Subcutaneous abdominal adipose tissue (tissue), 5 donors: ENCODE measurements at regions not wholly inside any gene's neighbourhood (a gene's known extent, or its start where the extent isn't known, plus 50 kb on each side); places are given as distances from the start of the nearest gene placed in this dataset.

Experiments used
- H3K27ac ChIP-seq: one replicate; pipeline ENCODE4 v1.7.0; 2013; ENCODE audit warnings: low read depth, mild to moderate bottlenecking, inconsistent platforms, low read length, moderate library complexity
- H3K27me3 ChIP-seq, 5 donors: one replicate each; pipeline ENCODE4 v1.7.0; 2013; ENCODE audit warnings: low read length in 5 of 5, inconsistent platforms in 1 of 5; ENCODE audit not compliant: control insufficient read depth in 5 of 5, insufficient read depth in 4 of 5
- H3K36me3 ChIP-seq, 5 donors: one replicate each; pipeline ENCODE4 v1.7.0; 2013; ENCODE audit warnings: low read length in 5 of 5; ENCODE audit not compliant: control insufficient read depth in 5 of 5, insufficient read depth in 5 of 5
- H3K4me1 ChIP-seq, 5 donors: one replicate each; pipeline ENCODE4 v1.7.0; 2013; ENCODE audit warnings: low read length in 5 of 5, mild to moderate bottlenecking in 3 of 5, moderate library complexity in 1 of 5; ENCODE audit not compliant: control insufficient read depth in 5 of 5, insufficient read depth in 5 of 5
- H3K4me3 ChIP-seq, 5 donors: one replicate each; pipeline ENCODE4 v1.7.0; 2013; ENCODE audit warnings: low read length in 5 of 5, low read depth in 1 of 5
- H3K9ac ChIP-seq, 5 donors: one replicate each; pipeline ENCODE4 v1.7.0; 2013; ENCODE audit warnings: low read length in 5 of 5, mild to moderate bottlenecking in 4 of 5, moderate library complexity in 3 of 5
- H3K9me3 ChIP-seq, 5 donors: one replicate each; pipeline ENCODE4 v1.7.0; 2013; ENCODE audit warnings: low read length in 5 of 5; ENCODE audit not compliant: control insufficient read depth in 5 of 5
- donor health status: healthy.
- donor health status: healthy.
- donor health status: healthy.
- donor health status: healthy.
- donor health status: healthy.

- H3K9ac ChIP-seq = no peak overlapping the region
- peaks cover 0 to 11% (median 0%) of the 10 kb centered on the region in 5 donors for H3K4me1 ChIP-seq
- peaks cover 0 to 3% (median 0%) of the 10 kb centered on the region in 5 donors for H3K9me3 ChIP-seq
- no peak overlapping the region for H3K27ac ChIP-seq
- no peaks in the 10 kb centered on the region for H3K27me3 ChIP-seq
- no peak overlapping the region for H3K4me3 ChIP-seq
- H3K36me3 ChIP-seq = no peaks in the 10 kb centered on the region
Measured at GRCh38 chr10:129307141-129307540, 159.9 kb upstream of the MGMT start.

GRCh38 chr10:129308953-129309564, 158.0 kb upstream of the MGMT start:
- H3K4me3 ChIP-seq = no peak overlapping the region
- H3K36me3 ChIP-seq = no peaks in the 10 kb centered on the region
- peaks cover 0 to 11% (median 0%) of the 10 kb centered on the region in 5 donors for H3K4me1 ChIP-seq
- no peak overlapping the region for H3K9ac ChIP-seq
- H3K9me3 ChIP-seq = no peaks in the 10 kb centered on the region
- no peaks in the 10 kb centered on the region for H3K27me3 ChIP-seq
- no peak overlapping the region for H3K27ac ChIP-seq

GRCh38 chr10:129309565-129309964, 157.5 kb upstream of the MGMT start:
- no peak overlapping the region for H3K9ac ChIP-seq
- no peaks in the 10 kb centered on the region for H3K27me3 ChIP-seq
- no peak overlapping the region for H3K27ac ChIP-seq
- no peak overlapping the region for H3K4me3 ChIP-seq
- no peaks in the 10 kb centered on the region for H3K9me3 ChIP-seq
- peaks cover 0 to 11% (median 0%) of the 10 kb centered on the region in 5 donors for H3K4me1 ChIP-seq
- H3K36me3 ChIP-seq = no peaks in the 10 kb centered on the region

DNA sequence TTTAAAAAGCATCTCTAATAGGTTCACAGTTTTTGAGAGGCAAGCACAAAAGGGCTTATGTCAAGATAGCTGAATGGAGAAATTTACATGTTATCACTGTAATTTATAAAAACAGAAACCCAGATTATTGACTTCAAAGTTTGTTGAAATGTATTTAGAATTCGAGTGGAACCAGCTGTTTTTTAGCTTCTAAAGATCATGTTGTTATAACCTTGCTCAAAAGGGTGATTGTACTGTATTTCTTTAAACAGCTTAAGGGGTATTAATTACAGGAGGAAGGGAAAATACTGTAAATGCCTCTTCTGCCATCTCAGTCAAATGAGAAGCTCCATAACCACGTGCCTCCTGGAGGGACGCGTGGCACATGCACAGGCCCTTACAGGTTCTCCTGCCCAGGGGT, 156.2 kb upstream of the MGMT start:
- H3K27ac ChIP-seq = no peak overlapping the region
- H3K9me3 ChIP-seq = peaks cover 0 to 5% (median 0%) of the 10 kb centered on the region in 5 donors
- no peaks in the 10 kb centered on the region for H3K27me3 ChIP-seq
- no peak overlapping the region for H3K4me3 ChIP-seq
- H3K36me3 ChIP-seq = no peaks in the 10 kb centered on the region
- no peak overlapping the region for H3K9ac ChIP-seq
- H3K4me1 ChIP-seq = peaks cover 0 to 3% (median 0%) of the 10 kb centered on the region in 5 donors

- Histone ChIP-seq H3K4me1 (peaks cover 0 to 9% (median 0%) of the 10 kb centered on the region in 5 donors), H3K36me3 (peaks cover 0 to 3% (median 0%) of the 10 kb centered on the region in 5 donors), H3K4me3 (no peak overlapping the region), H3K9ac (no peak overlapping the region), H3K27ac (no peak overlapping the region), H3K9me3 (peaks cover 0 to 27% (median 15%) of the 10 kb centered on the region in 5 donors), H3K27me3 (no peaks in the 10 kb centered on the region)
Measured at GRCh38 chr10:129319934-129320333, 147.1 kb upstream of the MGMT start.

GRCh38 chr10:129320340-129320739, 146.7 kb upstream of the MGMT start:
- Histone ChIP-seq H3K27ac (no peak overlapping the region), H3K9me3 (peaks cover 0 to 27% (median 15%) of the 10 kb centered on the region in 5 donors), H3K4me1 (peaks cover 0 to 9% (median 0%) of the 10 kb centered on the region in 5 donors), H3K9ac (no peak overlapping the region), H3K4me3 (no peak overlapping the region), H3K36me3 (peaks cover 0 to 3% (median 0%) of the 10 kb centered on the region in 5 donors), H3K27me3 (peaks cover 0 to 3% (median 0%) of the 10 kb centered on the region in 5 donors)

- Histone ChIP-seq H3K4me1 (peaks cover 0 to 9% (median 0%) of the 10 kb centered on the region in 5 donors), H3K27ac (no peak overlapping the region), H3K27me3 (peaks cover 0 to 3% (median 0%) of the 10 kb centered on the region in 5 donors), H3K4me3 (no peak overlapping the region), H3K9me3 (peaks cover 0 to 14% (median 6%) of the 10 kb centered on the region in 5 donors), H3K36me3 (no peaks in the 10 kb centered on the region), H3K9ac (no peak overlapping the region)
Measured at GRCh38 chr10:129321727-129322126, 145.3 kb upstream of the MGMT start.

GRCh38 chr10:129322933-129323820, 143.9 kb upstream of the MGMT start:
- H3K9ac ChIP-seq = no peak overlapping the region
- peaks cover 0 to 10% (median 0%) of the 10 kb centered on the region in 5 donors for H3K9me3 ChIP-seq
- H3K4me3 ChIP-seq = no peak overlapping the region

GRCh38 chr10:129323879-129324278, 143.2 kb upstream of the MGMT start:
- peaks cover 0 to 9% (median 0%) of the 10 kb centered on the region in 5 donors for H3K4me1 ChIP-seq
- no peak overlapping the region for H3K9ac ChIP-seq
- H3K36me3 ChIP-seq = no peaks in the 10 kb centered on the region
- peaks cover 0 to 3% (median 0%) of the 10 kb centered on the region in 5 donors for H3K27me3 ChIP-seq
- no peak overlapping the region for H3K27ac ChIP-seq
- H3K4me3 ChIP-seq = no peak overlapping the region
- peaks cover 0 to 8% (median 0%) of the 10 kb centered on the region in 5 donors for H3K9me3 ChIP-seq

More at GRCh38 chr10:129322933-129323820, 143.9 kb upstream of the MGMT start:
- H3K4me1 ChIP-seq = peaks cover 0 to 9% (median 0%) of the 10 kb centered on the region in 5 donors
- H3K27ac ChIP-seq = no peak overlapping the region
- no peaks in the 10 kb centered on the region for H3K36me3 ChIP-seq
- peaks cover 0 to 3% (median 0%) of the 10 kb centered on the region in 5 donors for H3K27me3 ChIP-seq

DNA sequence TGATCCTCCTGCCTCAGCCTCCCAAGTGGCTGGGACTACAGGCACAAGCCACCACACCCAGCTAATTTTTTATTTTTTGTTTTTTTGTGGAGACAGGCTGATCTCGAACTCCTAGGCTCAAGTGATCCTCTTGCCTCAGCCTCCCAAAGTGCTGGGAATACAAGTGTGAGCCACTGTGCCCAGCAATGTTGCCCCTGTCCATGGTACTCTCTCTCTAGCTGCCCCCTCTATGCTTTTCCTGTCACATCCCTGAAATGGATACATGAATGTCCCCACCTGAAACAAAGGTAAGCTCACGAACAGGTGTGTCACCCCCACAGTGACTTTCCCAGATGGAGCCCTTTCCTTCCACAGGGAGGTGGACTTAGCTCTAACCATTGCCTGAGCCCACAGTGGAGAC, 141.1 kb upstream of the MGMT start:
- no peak overlapping the region for H3K27ac ChIP-seq
- no peak overlapping the region for H3K9ac ChIP-seq
- H3K9me3 ChIP-seq = peaks cover 0 to 2% (median 0%) of the 10 kb centered on the region in 5 donors
- no peaks in the 10 kb centered on the region for H3K36me3 ChIP-seq
- H3K4me1 ChIP-seq = peaks cover 0 to 9% (median 0%) of the 10 kb centered on the region in 5 donors
- H3K4me3 ChIP-seq = no peak overlapping the region
- H3K27me3 ChIP-seq = peaks cover 0 to 3% (median 0%) of the 10 kb centered on the region in 5 donors
